HG02763 (cell line): ENCODE measurements at regions not wholly inside any gene's neighbourhood (a gene's known extent, or its start where the extent isn't known, plus 50 kb on each side); places are given as distances from the start of the nearest gene placed in this dataset.
"Not testable (repeated sequence)": the region's sequence is repeated elsewhere in the genome, so short reads cannot be mapped to it uniquely, and the experiment has no call there.

Experiments
- ATAC-seq: cut with Tn5 transposase; IDR thresholded peaks from one replicate; pipeline ENCODE4 v1.9.1; 2021; ENCODE audit warnings: mild to moderate bottlenecking, moderate library complexity; ENCODE audit not compliant: unreplicated experiment

GRCh38 chr10:80741278-80741677, 203.6 kb downstream of the SH2D4B start:
- ATAC-seq = no peak

GRCh38 chr10:80750268-80750667, 212.6 kb downstream of the SH2D4B start:
- no peak for ATAC-seq

DNA sequence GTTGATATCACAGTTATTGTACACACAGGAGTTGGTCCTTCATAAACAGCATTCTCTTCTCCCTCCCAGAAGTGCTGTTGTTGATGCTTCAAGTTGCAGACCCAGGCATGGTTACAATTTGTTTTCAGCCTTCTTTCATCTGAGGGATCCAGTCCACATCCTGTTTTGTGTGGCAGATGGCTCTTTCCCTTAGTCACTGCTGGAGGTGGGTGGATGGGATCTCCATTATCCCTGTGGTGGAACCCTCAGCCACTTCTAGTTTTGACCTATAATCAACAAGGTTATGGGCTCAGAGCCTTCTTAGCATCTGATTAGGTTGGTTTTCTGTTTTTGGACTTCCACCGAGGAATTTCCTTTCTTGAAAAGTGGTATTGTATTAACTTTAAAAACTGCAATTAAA, 214.2 kb downstream of the SH2D4B start:
- no peak for ATAC-seq

DNA sequence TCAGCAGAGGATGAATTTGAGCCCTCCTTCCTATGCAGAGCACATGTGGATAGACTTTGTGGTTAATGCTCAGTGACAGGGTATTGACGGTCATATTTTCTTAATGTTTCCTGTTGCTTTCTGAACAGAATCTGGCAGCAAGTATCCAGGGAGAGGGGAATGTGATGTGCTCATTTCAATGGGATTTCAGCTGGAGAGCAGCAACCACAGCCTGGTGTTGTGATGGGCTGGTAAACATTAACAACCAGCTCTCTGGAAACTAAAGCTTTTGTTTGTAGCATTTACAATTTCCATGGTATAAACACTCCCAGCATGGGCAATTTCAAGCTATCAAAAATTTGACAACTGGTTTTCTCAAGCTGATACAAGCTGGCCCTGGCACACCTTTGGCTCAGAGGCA, 215.9 kb downstream of the SH2D4B start:
- no peak for ATAC-seq

GRCh38 chr10:80755893-80756292, 218.2 kb downstream of the SH2D4B start:
- no peak for ATAC-seq

DNA sequence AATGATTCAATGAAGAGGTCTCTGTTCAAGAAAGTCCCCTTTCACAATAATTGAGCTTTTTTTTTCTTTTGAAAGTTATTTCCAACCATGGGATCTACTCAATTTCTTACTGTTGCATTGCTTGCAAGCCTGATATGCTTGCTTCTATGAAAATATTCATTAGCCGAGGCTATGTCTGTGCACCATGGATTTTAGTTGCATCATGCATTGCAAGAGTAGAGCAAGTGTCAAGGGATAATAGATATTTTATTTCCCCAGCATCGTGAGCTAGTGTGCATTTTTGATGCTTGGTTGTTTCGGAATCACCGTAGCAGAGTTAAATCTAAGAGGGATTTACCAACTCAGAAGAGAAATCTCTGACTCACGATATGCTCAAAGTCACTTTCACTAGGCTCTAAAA, 222.0 kb downstream of the SH2D4B start:
- no peak for ATAC-seq

GRCh38 chr10:80760914-80761371, 223.2 kb downstream of the SH2D4B start:
- no peak for ATAC-seq

- no peak for ATAC-seq
Observed at GRCh38 chr10:80767963-80768362, 230.3 kb downstream of the SH2D4B start.

- no peak for ATAC-seq
Observed at GRCh38 chr10:80769700-80770160, 232.0 kb downstream of the SH2D4B start.

DNA sequence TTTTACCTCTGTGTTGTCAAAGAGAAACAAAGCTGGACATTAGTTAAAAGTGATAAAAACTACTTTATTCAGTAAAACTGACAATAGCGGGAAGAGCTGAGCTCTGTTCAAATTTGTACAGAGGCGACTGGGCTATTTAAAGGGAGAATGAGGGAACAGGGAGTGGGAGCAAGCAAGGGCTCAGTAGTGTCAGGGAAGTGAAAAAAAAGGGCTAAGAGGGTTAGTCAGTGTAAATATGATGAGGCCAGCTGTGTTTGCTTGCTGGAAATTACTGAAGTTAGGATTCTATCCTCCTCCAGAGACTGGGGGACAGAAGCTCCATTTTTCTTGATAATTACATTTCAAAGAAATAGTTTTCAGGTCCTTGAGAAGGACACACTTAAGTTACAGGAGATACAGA, 232.5 kb downstream of the SH2D4B start:
- no peak for ATAC-seq

DNA sequence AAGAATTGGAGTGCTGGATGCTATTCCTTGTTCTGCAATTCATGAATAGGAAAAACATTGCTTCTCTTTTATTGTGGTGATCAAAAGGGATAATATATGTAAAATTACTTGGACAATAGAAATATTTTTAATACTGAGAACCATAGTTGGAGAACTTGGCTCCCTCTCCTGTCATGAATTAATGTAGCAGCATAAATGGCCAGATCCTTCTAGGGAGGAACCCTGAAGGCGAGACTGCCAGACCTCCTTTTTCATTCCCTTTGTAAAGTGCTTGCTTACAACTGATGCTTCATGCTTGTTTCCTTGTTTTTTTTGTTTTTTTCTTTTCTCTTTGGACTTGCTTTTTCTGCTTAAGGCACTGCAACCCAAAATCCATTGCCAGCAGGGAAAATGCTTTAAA, 233.6 kb downstream of the SH2D4B start:
- ATAC-seq = no peak

DNA sequence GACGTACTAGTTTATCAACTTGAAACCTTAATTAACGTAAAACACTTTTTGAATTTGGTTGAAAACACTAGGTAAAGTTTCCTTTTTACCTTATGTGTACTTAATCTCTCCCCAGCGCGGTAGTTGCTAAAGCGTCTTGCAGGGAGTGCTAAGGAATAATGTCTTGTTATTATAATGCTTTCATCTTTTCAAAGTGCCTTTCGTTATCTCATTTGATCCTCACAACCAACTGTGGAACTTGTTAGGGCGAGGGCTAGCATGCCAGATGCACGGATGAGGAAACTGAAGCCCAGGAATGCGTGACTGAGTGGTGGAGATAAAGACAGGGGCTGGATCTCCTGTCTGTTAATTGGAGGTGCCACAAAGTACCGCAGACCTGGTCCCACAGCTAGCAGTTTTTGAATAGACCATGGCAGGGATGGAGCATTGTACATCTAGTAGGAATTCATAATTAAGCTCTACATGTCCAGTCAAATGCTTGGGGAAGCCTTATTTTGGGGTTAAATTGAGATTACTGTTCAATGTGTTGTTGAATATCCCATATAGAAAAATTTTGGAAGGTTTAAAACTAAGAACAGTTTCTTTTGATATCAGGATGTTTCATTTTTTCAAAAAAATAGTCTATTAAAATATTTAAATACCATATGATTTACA, 234.3 kb downstream of the SH2D4B start:
- ATAC-seq = no peak

- ATAC-seq = no peak
Observed at GRCh38 chr10:80772596-80772995, 234.9 kb downstream of the SH2D4B start.

- ATAC-seq = no peak
Observed at GRCh38 chr10:80784695-80785094, 247.0 kb downstream of the SH2D4B start.

DNA sequence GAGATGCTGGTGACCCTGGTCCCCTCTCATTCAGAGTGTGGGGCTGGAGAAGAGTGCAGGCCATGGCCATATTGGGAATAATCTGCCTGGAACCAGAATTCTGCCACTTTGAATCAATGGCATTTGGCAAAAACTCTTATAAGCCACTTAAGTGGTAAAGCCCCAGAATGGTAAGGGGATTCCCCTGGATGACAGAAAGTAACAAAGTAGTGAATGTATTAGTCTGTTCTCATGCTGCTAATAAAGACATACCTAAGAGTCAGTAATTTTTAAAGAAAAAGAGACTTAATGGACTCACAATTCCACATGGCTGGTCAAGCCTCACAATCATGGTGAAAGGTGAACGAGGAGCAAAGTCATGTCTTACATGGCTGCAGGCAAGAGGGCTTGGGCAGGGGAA, 248.6 kb downstream of the SH2D4B start:
- no peak for ATAC-seq

GRCh38 chr10:80787952-80788351, 250.2 kb downstream of the SH2D4B start:
- ATAC-seq = no peak

DNA sequence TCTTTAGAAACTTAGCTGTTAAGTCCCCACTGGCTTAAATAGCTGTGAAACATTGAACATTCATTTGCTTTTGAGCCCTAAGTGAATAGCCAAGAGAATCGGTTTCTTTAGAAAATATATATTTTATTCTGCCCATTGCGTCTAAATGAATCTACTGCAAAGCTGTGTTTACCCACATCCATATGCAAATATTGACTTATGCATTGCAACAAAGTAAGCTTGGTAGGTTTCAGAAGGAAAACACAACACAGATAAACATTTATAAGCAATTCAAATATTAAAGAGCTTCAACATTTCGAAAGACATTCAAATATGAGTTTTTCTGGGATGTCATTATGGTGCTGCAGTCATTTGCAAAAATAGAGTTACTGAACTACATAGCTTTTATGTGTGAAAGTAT, 257.3 kb downstream of the SH2D4B start:
- ATAC-seq = no peak

- no peak for ATAC-seq
Observed at GRCh38 chr10:80805343-80806020, 267.8 kb downstream of the SH2D4B start.

- ATAC-seq = no peak
Observed at GRCh38 chr10:80814147-80814652, 276.5 kb downstream of the SH2D4B start.

DNA sequence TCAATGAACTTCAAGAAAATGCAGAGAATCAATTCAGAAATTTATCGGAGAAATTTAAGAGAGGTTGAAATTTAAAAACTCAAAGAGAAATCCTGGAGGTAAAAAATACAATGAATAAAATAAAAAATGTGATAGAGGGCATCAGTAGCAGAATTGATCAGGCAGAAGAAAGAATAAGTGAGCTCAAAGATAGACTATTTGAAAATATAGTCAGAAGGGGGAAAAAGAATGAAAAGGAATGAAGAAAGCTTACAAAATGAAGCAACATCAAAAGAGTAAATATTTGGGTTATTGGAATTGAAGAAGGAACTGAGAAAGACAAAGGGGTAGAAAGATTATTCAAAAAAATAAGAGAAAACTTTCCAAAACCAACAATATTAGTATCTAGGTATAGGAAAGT, 291.4 kb downstream of the SH2D4B start:
- ATAC-seq = no peak

- ATAC-seq = no peak
Observed at GRCh38 chr10:80829562-80829961, 291.9 kb downstream of the SH2D4B start.

DNA sequence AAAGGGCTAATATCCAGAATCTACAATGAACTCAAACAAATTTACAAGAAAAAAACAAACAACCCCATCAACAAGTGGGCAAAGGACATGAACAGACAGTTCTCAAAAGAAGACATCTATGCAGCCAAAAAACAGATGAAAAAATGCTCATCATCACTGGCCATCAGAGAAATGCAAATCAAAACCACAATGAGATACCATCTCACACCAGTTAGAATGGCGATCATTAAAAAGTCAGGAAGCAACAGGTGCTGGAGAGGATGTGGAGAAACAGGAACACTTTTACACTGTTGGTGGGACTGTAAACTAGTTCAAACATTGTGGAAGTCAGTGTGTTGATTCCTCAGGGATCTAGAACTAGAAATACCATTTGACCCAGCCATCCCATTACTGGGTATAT, 295.0 kb downstream of the SH2D4B start:
- ATAC-seq = not testable (repeated sequence)
